H9 (cell line): ENCODE measurements at regions not wholly inside any gene's neighbourhood (a gene's known extent, or its start where the extent isn't known, plus 50 kb on each side); places are given as distances from the start of the nearest gene placed in this dataset.

Experiments used
- DNase-seq: peaks from one replicate; pipeline ENCODE4 v3.0.0-alpha.2; 2017
- H2AFZ ChIP-seq: one replicate; pipeline ENCODE4 v1.6.1; 2013; ENCODE audit warnings: mild to moderate bottlenecking, low read length, control low read depth, moderate library complexity
- H2AK5ac ChIP-seq: 2 replicates; pipeline ENCODE4 v1.6.1; 2013; ENCODE audit warnings: low read length, control low read depth, mixed read lengths; ENCODE audit not compliant: insufficient read length
- H2BK120ac ChIP-seq: one replicate; pipeline ENCODE4 v1.6.1; 2013; ENCODE audit warnings: low read depth, mild to moderate bottlenecking, low read length, control low read depth, inconsistent platforms; ENCODE audit not compliant: poor library complexity, severe bottlenecking
- H2BK12ac ChIP-seq: 2 replicates; pipeline ENCODE4 v1.6.1; 2013; ENCODE audit warnings: low read length, control low read depth, mixed read lengths, low read depth; ENCODE audit not compliant: insufficient read length
- H2BK15ac ChIP-seq: 2 replicates; pipeline ENCODE4 v1.6.1; 2013; ENCODE audit warnings: low read depth, low read length, control low read depth
- H2BK20ac ChIP-seq: one replicate; pipeline ENCODE4 v1.6.1; 2013; ENCODE audit warnings: low read depth, mild to moderate bottlenecking, low read length, control low read depth, inconsistent platforms; ENCODE audit not compliant: poor library complexity, severe bottlenecking
- H2BK5ac ChIP-seq: 2 replicates; pipeline ENCODE4 v1.6.1; 2013; ENCODE audit warnings: low read length, control low read depth, mixed read lengths; ENCODE audit not compliant: insufficient read length
- H3K14ac ChIP-seq: 2 replicates; pipeline ENCODE4 v1.6.1; 2013; ENCODE audit warnings: low read length, control low read depth; ENCODE audit not compliant: insufficient read depth
- H3K18ac ChIP-seq: 2 replicates; pipeline ENCODE4 v1.6.1; 2013; ENCODE audit warnings: low read depth, mild to moderate bottlenecking, mixed read lengths, low read length, control low read depth; ENCODE audit not compliant: insufficient read length
- H3K23ac ChIP-seq: 2 replicates; pipeline ENCODE4 v1.6.1; 2013; ENCODE audit warnings: low read length, control low read depth, mixed read lengths, low read depth; ENCODE audit not compliant: insufficient read length
- H3K23me2 ChIP-seq: 2 replicates; pipeline ENCODE4 v1.6.1; 2013; ENCODE audit warnings: low read depth, mild to moderate bottlenecking, mixed read lengths, low read length, control low read depth; ENCODE audit not compliant: insufficient read length, poor library complexity, severe bottlenecking
- H3K27ac ChIP-seq: 2 replicates; pipeline ENCODE4 v1.5.1; 2013; ENCODE audit warnings: low read length, control low read depth, mixed read lengths, low read depth; ENCODE audit not compliant: insufficient read length
- H3K27me3 ChIP-seq: 2 replicates; pipeline ENCODE4 v1.6.1; 2013; ENCODE audit warnings: low read length, control low read depth, inconsistent platforms; ENCODE audit not compliant: insufficient read depth
- H3K4ac ChIP-seq: 2 replicates; pipeline ENCODE4 v1.6.1; 2013; ENCODE audit warnings: low read depth, mild to moderate bottlenecking, control low read depth, inconsistent platforms, low read length, moderate library complexity
- H3K4me1 ChIP-seq: 2 replicates; pipeline ENCODE4 v1.6.1; 2013; ENCODE audit warnings: low read length, control low read depth, inconsistent platforms; ENCODE audit not compliant: insufficient read depth
- H3K4me2 ChIP-seq: 2 replicates; pipeline ENCODE4 v1.6.1; 2013; ENCODE audit warnings: low read length, control low read depth, mixed read lengths; ENCODE audit not compliant: insufficient read length, insufficient read depth
- H3K56ac ChIP-seq: 2 replicates; pipeline ENCODE4 v1.6.1; 2013; ENCODE audit warnings: low read depth, mild to moderate bottlenecking, mixed read lengths, low read length, control low read depth; ENCODE audit not compliant: insufficient read length
- H3K79me1 ChIP-seq: 2 replicates; pipeline ENCODE4 v1.6.1; 2013; ENCODE audit warnings: low read depth, mild to moderate bottlenecking, moderate library complexity, low read length, control low read depth, inconsistent platforms; ENCODE audit not compliant: insufficient read depth, poor library complexity, severe bottlenecking
- H3K79me2 ChIP-seq: 2 replicates; pipeline ENCODE4 v1.6.1; 2013; ENCODE audit warnings: low read length, control low read depth, inconsistent platforms; ENCODE audit not compliant: insufficient read depth
- H3K9ac ChIP-seq: 2 replicates; pipeline ENCODE4 v1.6.1; 2013; ENCODE audit warnings: low read length, control low read depth, mixed read lengths; ENCODE audit not compliant: insufficient read length; ENCODE audit errors: extremely low read depth
- H3K9me3 ChIP-seq: one replicate; pipeline ENCODE4 v1.6.1; 2013; ENCODE audit warnings: low read depth, low read length, inconsistent platforms; ENCODE audit not compliant: control insufficient read depth
- H3T11ph ChIP-seq: one replicate; pipeline ENCODE4 v1.6.1; 2013; ENCODE audit warnings: mild to moderate bottlenecking, low read length, control low read depth, inconsistent platforms
- H4K20me1 ChIP-seq: one replicate; pipeline ENCODE4 v1.6.1; 2013; ENCODE audit not compliant: control insufficient read depth, insufficient read length, insufficient read depth
- H4K5ac ChIP-seq: 2 replicates; pipeline ENCODE4 v1.6.1; 2013; ENCODE audit warnings: low read depth, mild to moderate bottlenecking, mixed read lengths, low read length, control low read depth; ENCODE audit not compliant: insufficient read length
- H4K8ac ChIP-seq: replicated peaks from 2 replicates; pipeline ENCODE4 v1.6.1; 2013; ENCODE audit warnings: low read length, control low read depth, mixed read lengths, low read depth; ENCODE audit not compliant: insufficient read length
- H4K91ac ChIP-seq: 2 replicates; pipeline ENCODE4 v1.6.1; 2013; ENCODE audit warnings: low read depth, mild to moderate bottlenecking, moderate library complexity, mixed read lengths, low read length, control low read depth; ENCODE audit not compliant: insufficient read length
- H3K27ac Mint-ChIP-seq, 3 experiments: 2 replicates in 2 of 3; 3 replicates in 1 of 3; pipeline ENCODE4 v1.8.0; 2020 to 2021; ENCODE audit warnings: mixed read lengths in 3 of 3, mild to moderate bottlenecking in 1 of 3, moderate library complexity in 1 of 3
- H3K27me3 Mint-ChIP-seq: 2 replicates; pipeline ENCODE4 v1.8.0; 2021; ENCODE audit warnings: low read depth, mild to moderate bottlenecking, moderate library complexity, mixed read lengths
- H3K36me3 Mint-ChIP-seq, 3 experiments: 2 replicates in 2 of 3; 3 replicates in 1 of 3; pipeline ENCODE4 v1.8.0; 2020 to 2021; ENCODE audit warnings: low read depth in 3 of 3, mixed read lengths in 3 of 3; ENCODE audit not compliant: insufficient read depth in 1 of 3
- H3K4me1 Mint-ChIP-seq, 2 experiments: 2 replicates each; pipeline ENCODE4 v1.8.0; 2020; ENCODE audit warnings: mixed read lengths in 2 of 2
- H3K4me3 Mint-ChIP-seq, 2 experiments: 2 replicates in 1 of 2; 3 replicates in 1 of 2; pipeline ENCODE4 v1.8.0; 2020 to 2021; ENCODE audit warnings: mild to moderate bottlenecking in 2 of 2, mixed read lengths in 2 of 2, moderate library complexity in 1 of 2
- H3K9me3 Mint-ChIP-seq, 2 experiments: 2 replicates in 1 of 2; 3 replicates in 1 of 2; pipeline ENCODE4 v1.8.0; 2020; ENCODE audit warnings: mild to moderate bottlenecking in 2 of 2, mixed read lengths in 2 of 2, moderate library complexity in 1 of 2
- CTCF ChIP-seq: fragments of 200-600 bp; sonication (generic); conservative IDR thresholded peaks from 3 replicates; pipeline ENCODE4 v1.8.0; 2021; ENCODE audit warnings: antibody characterized with exemption, mild to moderate bottlenecking

- Histone ChIP-seq H3T11ph (no peak overlapping the region), H3K4me1 (no peaks in the 10 kb centered on the region), H3K9me3 (no peaks in the 10 kb centered on the region), H2AFZ (no peak overlapping the region), H4K91ac (no peak overlapping the region), H3K79me1 (no peaks in the 10 kb centered on the region), H3K9ac (no peak overlapping the region), H4K8ac (no peak overlapping the region), H4K20me1 (no peaks in the 10 kb centered on the region), H4K5ac (no peak overlapping the region), H2BK5ac (no peak overlapping the region), H2BK15ac (no peak overlapping the region), H3K23me2 (no peaks in the 10 kb centered on the region), H2BK20ac (no peak overlapping the region), H2AK5ac (no peak overlapping the region), H3K27ac (no peak overlapping the region), H2BK120ac (no peak overlapping the region), H2BK12ac (no peak overlapping the region), H3K18ac (no peak overlapping the region), H3K14ac (no peak overlapping the region), H3K4me2 (no peak overlapping the region), H3K27me3 (no peaks in the 10 kb centered on the region), H3K79me2 (no peaks in the 10 kb centered on the region), H3K23ac (no peak overlapping the region), H3K4ac (no peak overlapping the region), H3K56ac (no peak overlapping the region)
- Mint-ChIP-seq H3K9me3 (peaks cover 3% of the 10 kb centered on the region in 2 experiments; a peak in 2 of 5 replicates), H3K27me3 (no peaks in the 10 kb centered on the region), H3K36me3 (no peaks in the 10 kb centered on the region), H3K27ac (no peak overlapping the region), H3K4me1 (no peaks in the 10 kb centered on the region), H3K4me3 (no peak overlapping the region)
- DNase-seq, result no peak
- TF ChIP-seq CTCF, result no peak
These were observed 475.0 kb downstream of the GABRG1 start for GRCh38 chr4:45648846-45649245.
